NCI-H1048 (cell line): ENCODE measurements at regions not wholly inside any gene's neighbourhood (a gene's known extent, or its start where the extent isn't known, plus 50 kb on each side); places are given as distances from the start of the nearest gene placed in this dataset.

ENCODE experiments used
- DNase-seq: peaks from one replicate; lab custom pipeline; 2025; lab: John Stamatoyannopoulos, UW

- no peak for DNase-seq
Observed at GRCh38 chr6:148247386-148248063, 95.1 kb upstream of the SASH1 start.

- DNase-seq: no peak
Observed at GRCh38 chr6:148249160-148249559, 93.5 kb upstream of the SASH1 start.

GRCh38 chr6:148249679-148250375 lies 92.8 kb upstream of the SASH1 start:
- no peak for DNase-seq

- DNase-seq: no peak
Observed at GRCh38 chr6:148250975-148251685, 91.5 kb upstream of the SASH1 start.

- no peak for DNase-seq
Observed at GRCh38 chr6:148251891-148252290, 90.7 kb upstream of the SASH1 start.

GRCh38 chr6:148257810-148258209 lies 84.8 kb upstream of the SASH1 start:
- no peak for DNase-seq

GRCh38 chr6:148258868-148259267 lies 83.8 kb upstream of the SASH1 start:
- DNase-seq: no peak

GRCh38 chr6:148261470-148261869 lies 81.2 kb upstream of the SASH1 start:
- DNase-seq: no peak

- DNase-seq: no peak
Observed at GRCh38 chr6:148263010-148263409, 79.6 kb upstream of the SASH1 start.

- no peak for DNase-seq
Observed at GRCh38 chr6:148263961-148264360, 78.7 kb upstream of the SASH1 start.

- no peak for DNase-seq
Observed at GRCh38 chr6:148265054-148265453, 77.6 kb upstream of the SASH1 start.

GRCh38 chr6:148269386-148269785 lies 73.3 kb upstream of the SASH1 start:
- DNase-seq: no peak

- no peak for DNase-seq
Observed at GRCh38 chr6:148271711-148272439, 70.8 kb upstream of the SASH1 start.

- no peak for DNase-seq
Observed at GRCh38 chr6:148272597-148272996, 70.0 kb upstream of the SASH1 start.

GRCh38 chr6:148273962-148274752 lies 68.5 kb upstream of the SASH1 start:
- no peak for DNase-seq

- DNase-seq: no peak
Observed at GRCh38 chr6:148274809-148275208, 67.8 kb upstream of the SASH1 start.

- DNase-seq: no peak
Observed at GRCh38 chr6:148285205-148285604, 57.4 kb upstream of the SASH1 start.

- DNase-seq: no peak
Observed at GRCh38 chr6:148286563-148286962, 56.1 kb upstream of the SASH1 start.

- DNase-seq: no peak
Observed at GRCh38 chr6:148287623-148288333, 54.9 kb upstream of the SASH1 start.

GRCh38 chr6:148288541-148288940 lies 54.1 kb upstream of the SASH1 start:
- no peak for DNase-seq

GRCh38 chr6:148289153-148289552 lies 53.5 kb upstream of the SASH1 start:
- no peak for DNase-seq
